Type B pancreatic cell (in vitro differentiated cells): ENCODE measurements at regions not wholly inside any gene's neighbourhood (a gene's known extent, or its start where the extent isn't known, plus 50 kb on each side); places are given as distances from the start of the nearest gene placed in this dataset.

ENCODE experiments used
- DNase-seq: peaks from one replicate; pipeline ENCODE4 v3.0.0; 2021; ENCODE audit warnings: mixed read lengths; ENCODE audit not compliant: unreplicated experiment; ENCODE audit errors: extremely low spot score
- H3K27ac Mint-ChIP-seq: 2 replicates; pipeline ENCODE4 v1.8.0; 2021; ENCODE audit warnings: mild to moderate bottlenecking, mixed read lengths
- H3K27me3 Mint-ChIP-seq: 2 replicates; pipeline ENCODE4 v1.8.0; 2021; ENCODE audit warnings: mixed read lengths
- H3K36me3 Mint-ChIP-seq: 2 replicates; pipeline ENCODE4 v1.8.0; 2021; ENCODE audit warnings: mixed read lengths
- H3K4me1 Mint-ChIP-seq: one replicate; pipeline ENCODE4 v1.8.0; 2021; ENCODE audit warnings: mixed read lengths; ENCODE audit not compliant: unreplicated experiment
- H3K4me3 Mint-ChIP-seq: 2 replicates; pipeline ENCODE4 v1.8.0; 2021; ENCODE audit warnings: mild to moderate bottlenecking, mixed read lengths
- H3K9me3 Mint-ChIP-seq: 2 replicates; pipeline ENCODE4 v1.8.0; 2021; ENCODE audit warnings: mixed read lengths
- TF ChIP-seq, protein P1 (sequence below): fragments of 200-600 bp; sonication (generic); conservative IDR thresholded peaks from 2 replicates; pipeline ENCODE4 v1.5.0; 2021; ENCODE audit warnings: antibody characterized with exemption, mild to moderate bottlenecking

DNA sequence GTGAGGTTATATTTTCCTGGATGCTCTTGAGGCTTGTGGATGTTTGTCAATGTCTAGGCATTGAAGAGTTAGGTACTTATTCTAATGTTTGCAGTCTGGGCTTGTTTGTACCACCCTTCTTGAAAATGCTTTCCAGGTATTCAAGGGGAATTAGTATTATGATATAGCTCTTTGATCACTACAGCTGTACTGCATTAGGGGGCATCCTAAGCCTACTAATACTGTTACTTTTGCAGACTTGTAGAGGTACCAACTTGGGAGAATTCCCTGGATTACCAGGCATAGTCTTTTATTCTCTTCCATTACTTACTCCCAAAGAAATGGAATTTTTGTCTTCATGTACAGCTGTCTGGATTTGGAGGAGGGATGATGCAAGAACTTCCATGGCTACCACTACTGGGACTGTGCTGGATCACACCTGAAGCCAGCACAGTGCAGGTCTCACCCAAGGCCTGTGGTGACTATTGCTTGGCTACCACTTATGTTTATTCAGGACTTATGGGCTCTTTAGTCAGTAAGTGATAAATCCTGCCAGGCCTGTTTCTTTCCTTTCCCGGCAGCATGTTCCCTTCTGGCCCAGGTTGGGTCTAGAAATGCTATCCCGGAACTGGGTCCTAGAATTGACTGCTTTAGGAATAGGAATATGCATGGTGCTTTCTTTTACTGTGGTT lies 402.9 kb downstream of the IL20RB start:
- Mint-ChIP-seq H3K27ac (no peak overlapping the region), H3K4me1 (no peaks in the 10 kb centered on the region), H3K27me3 (no peaks in the 10 kb centered on the region), H3K36me3 (no peaks in the 10 kb centered on the region), H3K4me3 (no peak overlapping the region), H3K9me3 (no peaks in the 10 kb centered on the region)
- DNase-seq, result no peak
- TF ChIP-seq, protein P1, sequence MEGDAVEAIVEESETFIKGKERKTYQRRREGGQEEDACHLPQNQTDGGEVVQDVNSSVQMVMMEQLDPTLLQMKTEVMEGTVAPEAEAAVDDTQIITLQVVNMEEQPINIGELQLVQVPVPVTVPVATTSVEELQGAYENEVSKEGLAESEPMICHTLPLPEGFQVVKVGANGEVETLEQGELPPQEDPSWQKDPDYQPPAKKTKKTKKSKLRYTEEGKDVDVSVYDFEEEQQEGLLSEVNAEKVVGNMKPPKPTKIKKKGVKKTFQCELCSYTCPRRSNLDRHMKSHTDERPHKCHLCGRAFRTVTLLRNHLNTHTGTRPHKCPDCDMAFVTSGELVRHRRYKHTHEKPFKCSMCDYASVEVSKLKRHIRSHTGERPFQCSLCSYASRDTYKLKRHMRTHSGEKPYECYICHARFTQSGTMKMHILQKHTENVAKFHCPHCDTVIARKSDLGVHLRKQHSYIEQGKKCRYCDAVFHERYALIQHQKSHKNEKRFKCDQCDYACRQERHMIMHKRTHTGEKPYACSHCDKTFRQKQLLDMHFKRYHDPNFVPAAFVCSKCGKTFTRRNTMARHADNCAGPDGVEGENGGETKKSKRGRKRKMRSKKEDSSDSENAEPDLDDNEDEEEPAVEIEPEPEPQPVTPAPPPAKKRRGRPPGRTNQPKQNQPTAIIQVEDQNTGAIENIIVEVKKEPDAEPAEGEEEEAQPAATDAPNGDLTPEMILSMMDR, result no peak

DNA sequence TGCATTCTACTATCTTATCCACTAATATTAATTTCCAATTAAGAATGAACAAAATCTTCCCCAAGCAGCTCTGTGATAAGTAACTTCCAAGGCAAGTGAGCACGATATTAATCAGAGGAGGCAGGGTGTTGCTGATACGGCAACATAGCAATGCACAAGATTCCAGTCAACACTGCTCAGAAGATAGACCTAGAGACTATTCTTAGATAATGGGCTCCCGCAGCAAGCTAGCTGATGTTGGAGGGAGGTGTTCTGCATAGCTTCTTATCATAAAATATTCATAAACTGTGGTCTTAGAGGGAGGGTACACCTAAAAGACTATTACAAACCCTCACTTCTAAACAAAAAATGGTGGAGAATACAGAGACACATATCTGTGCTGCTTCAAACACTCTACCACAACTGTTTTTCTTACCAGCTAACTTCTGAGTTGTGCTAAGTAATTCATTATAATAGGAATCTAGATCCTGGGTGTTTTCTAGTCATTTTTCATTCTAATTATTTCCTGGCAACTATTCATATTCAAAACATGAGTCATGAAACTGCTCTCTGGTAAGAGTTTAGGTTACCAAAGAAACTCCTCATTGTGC lies 382.0 kb upstream of the SOX14 start:
- no peak for DNase-seq
- Mint-ChIP-seq H3K27me3 (peaks cover 14% of the 10 kb centered on the region), H3K9me3 (no peaks in the 10 kb centered on the region), H3K27ac (no peak overlapping the region), H3K4me3 (no peak overlapping the region), H3K4me1 (no peaks in the 10 kb centered on the region), H3K36me3 (no peaks in the 10 kb centered on the region)
- TF ChIP-seq, protein P1, result no peak

DNA sequence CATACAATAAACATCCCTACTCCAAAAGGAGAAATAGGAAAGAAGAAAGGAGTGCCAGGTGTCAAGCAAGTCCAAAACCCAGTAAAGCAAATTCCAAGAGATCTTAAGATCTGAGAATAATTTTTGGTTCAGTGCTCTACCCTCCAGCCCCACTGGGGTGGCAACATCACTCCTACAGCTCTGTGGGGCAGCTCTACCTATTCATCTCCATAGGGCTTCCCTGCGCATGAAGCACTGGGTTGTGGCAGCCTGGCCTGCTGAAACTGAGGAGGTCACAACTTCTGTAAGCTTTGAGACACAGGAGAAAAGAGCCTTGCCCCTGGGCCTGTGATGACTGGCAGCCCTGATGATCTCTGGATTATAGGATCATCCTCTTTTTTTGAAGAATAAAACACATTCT lies 378.2 kb upstream of the SOX14 start:
- Mint-ChIP-seq H3K9me3 (no peaks in the 10 kb centered on the region), H3K4me3 (no peak overlapping the region), H3K27me3 (peaks cover 10% of the 10 kb centered on the region), H3K27ac (no peak overlapping the region), H3K4me1 (no peaks in the 10 kb centered on the region), H3K36me3 (no peaks in the 10 kb centered on the region)
- no peak for DNase-seq
- TF ChIP-seq, protein P1, result no peak

DNA sequence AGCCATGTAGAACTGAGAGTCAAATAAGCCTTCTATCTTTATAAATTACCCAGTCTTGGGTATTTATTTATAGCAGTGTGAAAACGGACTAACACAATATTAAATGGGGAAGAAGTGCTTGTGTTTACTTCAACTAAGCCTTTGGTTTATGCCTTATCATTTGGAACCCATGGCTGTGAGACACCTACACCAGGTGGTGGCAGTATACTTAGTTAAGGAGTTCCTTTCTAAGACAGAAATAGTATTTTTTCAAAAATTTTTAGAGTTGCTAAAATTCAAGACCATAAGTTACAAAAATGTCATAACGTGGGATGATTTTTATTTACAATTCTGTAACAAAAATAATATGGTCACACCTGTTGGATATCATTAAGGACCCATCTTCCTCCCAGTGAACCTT lies 354.5 kb upstream of the SOX14 start:
- Mint-ChIP-seq H3K27me3 (no peaks in the 10 kb centered on the region), H3K4me1 (no peaks in the 10 kb centered on the region), H3K9me3 (no peaks in the 10 kb centered on the region)

DNA sequence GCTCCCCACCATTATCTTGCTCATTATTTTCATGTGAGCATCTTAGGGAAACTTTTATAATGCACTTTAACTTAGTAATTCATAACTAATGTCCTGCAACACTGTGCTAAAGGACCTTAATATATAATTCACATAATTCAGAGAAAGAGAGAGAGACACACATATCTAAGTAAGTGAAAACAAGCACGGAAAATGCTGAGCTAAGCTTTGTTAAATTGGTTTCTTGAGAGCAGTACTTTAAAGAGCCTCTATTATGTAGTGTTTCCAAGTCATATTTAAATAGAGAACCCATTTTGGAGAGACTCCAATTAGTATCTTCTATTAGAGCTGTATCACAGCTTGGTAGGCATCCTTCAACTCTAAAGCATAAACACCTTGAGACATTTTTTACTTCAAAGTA lies 354.1 kb upstream of the SOX14 start:
- TF ChIP-seq, protein P1, result no peak
- H3K27me3 Mint-ChIP-seq, result no peaks in the 10 kb centered on the region

More for the DNA sequence above, 354.5 kb upstream of the SOX14 start:
- Mint-ChIP-seq H3K27ac (no peak overlapping the region), H3K36me3 (no peaks in the 10 kb centered on the region), H3K4me3 (no peak overlapping the region)
- no peak for DNase-seq
- TF ChIP-seq, protein P1, result peak; percentile 18

More for the DNA sequence above, 354.1 kb upstream of the SOX14 start:
- Mint-ChIP-seq H3K27ac (no peak overlapping the region), H3K36me3 (no peaks in the 10 kb centered on the region), H3K4me1 (no peaks in the 10 kb centered on the region), H3K4me3 (no peak overlapping the region), H3K9me3 (no peaks in the 10 kb centered on the region)
- DNase-seq, result no peak
